Fibroblast of lung (primary cell): ENCODE measurements at regions not wholly inside any gene's neighbourhood (a gene's known extent, or its start where the extent isn't known, plus 50 kb on each side); places are given as distances from the start of the nearest gene placed in this dataset.

Source experiments
- EZH2 ChIP-seq: IDR thresholded peaks from 2 replicates; pipeline ENCODE4 v1.5.1; 2012; ENCODE audit warnings: low read length, control low read depth, mild to moderate bottlenecking; ENCODE audit errors: missing control alignments
- TF ChIP-seq, protein P1 (sequence below), 2 donors: IDR thresholded peaks in 1 of 2; conservative IDR thresholded peaks in 1 of 2; 1 replicate in 1 of 2; 2 replicates in 1 of 2; pipeline ENCODE4 v1.5.1; 2011 to 2012; ENCODE audit warnings: low read length in 2 of 2, control low read depth in 1 of 2, inconsistent platforms in 1 of 2, low read depth in 1 of 2, mild to moderate bottlenecking in 1 of 2

- TF ChIP-seq, protein P1, sequence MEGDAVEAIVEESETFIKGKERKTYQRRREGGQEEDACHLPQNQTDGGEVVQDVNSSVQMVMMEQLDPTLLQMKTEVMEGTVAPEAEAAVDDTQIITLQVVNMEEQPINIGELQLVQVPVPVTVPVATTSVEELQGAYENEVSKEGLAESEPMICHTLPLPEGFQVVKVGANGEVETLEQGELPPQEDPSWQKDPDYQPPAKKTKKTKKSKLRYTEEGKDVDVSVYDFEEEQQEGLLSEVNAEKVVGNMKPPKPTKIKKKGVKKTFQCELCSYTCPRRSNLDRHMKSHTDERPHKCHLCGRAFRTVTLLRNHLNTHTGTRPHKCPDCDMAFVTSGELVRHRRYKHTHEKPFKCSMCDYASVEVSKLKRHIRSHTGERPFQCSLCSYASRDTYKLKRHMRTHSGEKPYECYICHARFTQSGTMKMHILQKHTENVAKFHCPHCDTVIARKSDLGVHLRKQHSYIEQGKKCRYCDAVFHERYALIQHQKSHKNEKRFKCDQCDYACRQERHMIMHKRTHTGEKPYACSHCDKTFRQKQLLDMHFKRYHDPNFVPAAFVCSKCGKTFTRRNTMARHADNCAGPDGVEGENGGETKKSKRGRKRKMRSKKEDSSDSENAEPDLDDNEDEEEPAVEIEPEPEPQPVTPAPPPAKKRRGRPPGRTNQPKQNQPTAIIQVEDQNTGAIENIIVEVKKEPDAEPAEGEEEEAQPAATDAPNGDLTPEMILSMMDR (conservative IDR thresholded peaks at IDR 0.05 in 1 of 2, IDR thresholded peaks at IDR 0.05 in 1 of 2; ENCODE audit: low read depth in 1 of 2, low read length in 2 of 2) = no peak
- TF ChIP-seq EZH2 = no peak
These were observed 229.1 kb downstream of the IRX2 start for GRCh38 chr5:2522372-2522771.
